Putamen (tissue), 1 donor: ENCODE measurements at regions not wholly inside any gene's neighbourhood (a gene's known extent, or its start where the extent isn't known, plus 50 kb on each side); places are given as distances from the start of the nearest gene placed in this dataset.
A peak's percentile ranks its signal among the peaks of the same experiment; 100 is the strongest.
"Not testable (repeated sequence)": the region's sequence is repeated elsewhere in the genome, so short reads cannot be mapped to it uniquely, and the experiment has no call there.

Experiments used
- DNase-seq: peaks from one replicate; pipeline ENCODE4 v3.0.0-alpha.2; 2016; ENCODE audit warnings: low spot score

DNA sequence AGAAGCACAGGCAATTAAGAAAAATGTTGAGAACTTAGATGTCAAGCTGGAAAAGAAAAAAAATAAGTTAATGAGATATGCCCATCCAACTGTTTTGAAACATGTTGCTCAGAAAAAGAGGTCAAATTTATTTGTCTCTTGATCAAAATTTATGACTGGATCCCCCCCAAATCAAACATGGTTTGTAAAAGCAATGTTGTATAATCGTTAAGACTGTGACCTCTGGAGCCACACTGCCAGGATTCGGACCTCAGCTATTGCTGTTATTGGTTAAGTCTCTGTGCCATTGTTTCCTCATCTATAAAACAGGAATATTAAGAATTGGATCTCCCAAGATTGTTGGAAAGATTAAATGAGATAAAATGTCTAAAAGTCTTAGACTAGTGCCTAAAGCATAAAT, 51.9 kb upstream of the LRRK2 start:
- DNase-seq: no peak

DNA sequence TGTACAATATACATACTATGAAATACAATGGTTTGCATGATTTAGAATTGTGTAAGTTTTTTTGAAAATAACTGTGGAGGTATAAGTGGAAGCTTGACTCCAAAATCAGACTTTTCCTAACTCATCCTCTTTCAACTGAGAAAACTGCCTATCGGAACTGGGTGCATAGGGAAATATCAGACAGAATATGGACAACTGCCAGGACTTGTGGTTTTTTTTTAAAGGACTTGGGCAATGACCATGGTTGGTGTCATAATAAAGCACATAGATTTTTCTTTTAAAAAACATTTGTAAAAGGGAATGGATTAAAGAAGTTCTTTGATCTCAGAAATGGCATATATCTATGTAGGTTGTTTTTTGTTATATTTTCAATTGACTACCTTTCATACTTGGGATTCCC, 53.3 kb upstream of the LRRK2 start:
- DNase-seq: no peak

DNA sequence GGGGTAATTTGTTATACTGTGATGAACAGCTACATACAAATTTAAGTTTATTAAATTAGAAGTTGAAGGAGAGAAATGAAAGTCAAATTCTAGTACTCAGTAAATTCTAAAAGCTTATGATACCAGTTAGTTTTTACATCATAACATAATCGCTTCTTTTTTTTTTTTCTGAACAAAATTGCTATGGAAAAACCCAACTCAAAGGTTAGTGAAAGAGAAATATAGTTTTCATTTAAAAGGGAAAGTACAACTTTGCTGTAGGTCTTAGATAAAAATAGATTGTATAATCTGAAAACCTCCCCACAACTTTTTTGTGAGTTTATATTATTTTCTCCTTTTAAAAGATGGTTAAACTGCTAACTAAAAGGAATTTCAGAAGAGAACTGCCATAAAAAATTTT, 53.7 kb upstream of the LRRK2 start:
- no peak for DNase-seq

DNA sequence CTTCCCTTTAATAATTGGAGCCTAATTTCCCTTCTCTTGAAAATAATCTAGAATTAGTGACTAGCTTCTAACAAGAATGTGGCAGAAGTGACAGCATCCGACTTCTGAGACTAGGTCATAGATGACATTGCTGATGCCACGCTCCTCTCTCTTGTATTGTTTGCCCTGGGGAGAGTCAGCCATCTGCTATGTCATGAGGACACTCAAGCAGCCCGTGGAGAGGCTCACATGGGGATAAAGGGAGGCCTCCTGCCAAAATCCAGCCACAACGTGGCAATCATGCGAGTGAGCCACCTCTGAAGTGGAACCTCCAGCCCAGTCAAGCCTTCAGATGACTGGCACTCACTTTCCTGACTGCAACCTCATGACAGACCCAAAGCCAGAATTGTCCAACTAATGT, 54.2 kb upstream of the LRRK2 start:
- no peak for DNase-seq

DNA sequence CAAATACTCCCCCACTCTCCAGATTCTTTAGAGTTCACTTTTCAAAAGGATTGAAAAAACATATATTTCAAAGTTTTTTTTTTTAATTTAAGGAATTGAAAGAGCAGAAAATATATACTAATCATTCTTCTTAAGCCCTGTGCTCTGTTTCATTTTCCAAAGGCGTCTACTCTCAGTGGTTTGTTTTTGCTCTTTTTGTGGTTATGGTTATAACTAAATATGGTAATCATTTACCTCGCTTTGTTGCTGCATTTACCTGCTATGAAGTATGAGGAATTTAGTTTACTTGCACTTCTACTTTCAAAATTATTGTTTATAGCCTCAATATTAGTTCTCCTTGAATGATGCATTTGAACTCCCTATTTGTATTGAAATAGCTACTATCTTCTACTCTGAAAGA, 55.9 kb upstream of the LRRK2 start:
- DNase-seq: no peak

DNA sequence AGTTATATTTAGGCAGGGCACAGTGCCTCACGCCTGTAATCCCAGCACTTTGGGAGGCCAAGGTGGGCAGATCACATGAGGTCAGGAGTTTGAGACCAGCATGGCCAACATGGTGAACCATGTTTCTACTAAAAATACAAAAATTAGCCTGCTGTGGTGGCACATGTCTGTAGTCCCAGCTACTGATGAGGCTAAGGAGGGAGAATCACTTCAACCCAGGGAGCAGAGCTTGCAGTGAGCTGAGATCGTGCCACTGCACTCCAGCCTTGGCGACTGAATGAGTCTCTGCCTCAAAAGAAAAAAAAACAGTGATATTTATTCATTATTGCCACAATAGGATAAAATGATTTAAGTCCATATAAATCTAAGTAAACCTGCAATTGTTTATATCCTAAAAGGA, 56.4 kb upstream of the LRRK2 start:
- not testable (repeated sequence) for DNase-seq

DNA sequence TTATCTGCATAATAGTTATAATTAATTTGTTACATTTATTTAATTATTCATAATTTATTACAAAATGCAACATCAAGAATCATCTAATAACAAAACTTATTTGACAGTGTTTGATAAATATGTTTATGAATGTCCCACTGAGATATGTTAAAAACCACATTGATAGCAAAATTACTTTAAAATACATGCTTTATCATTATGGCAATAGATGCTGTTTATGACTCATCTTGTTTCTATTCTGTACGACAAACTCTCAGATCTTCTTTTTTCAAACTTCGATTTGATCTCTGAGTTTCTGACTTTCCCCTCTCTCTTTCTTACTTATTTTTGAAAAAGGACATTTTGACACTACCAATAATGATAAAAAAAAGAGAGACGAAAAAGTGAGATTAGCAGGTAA, 56.8 kb upstream of the LRRK2 start:
- no peak for DNase-seq

DNA sequence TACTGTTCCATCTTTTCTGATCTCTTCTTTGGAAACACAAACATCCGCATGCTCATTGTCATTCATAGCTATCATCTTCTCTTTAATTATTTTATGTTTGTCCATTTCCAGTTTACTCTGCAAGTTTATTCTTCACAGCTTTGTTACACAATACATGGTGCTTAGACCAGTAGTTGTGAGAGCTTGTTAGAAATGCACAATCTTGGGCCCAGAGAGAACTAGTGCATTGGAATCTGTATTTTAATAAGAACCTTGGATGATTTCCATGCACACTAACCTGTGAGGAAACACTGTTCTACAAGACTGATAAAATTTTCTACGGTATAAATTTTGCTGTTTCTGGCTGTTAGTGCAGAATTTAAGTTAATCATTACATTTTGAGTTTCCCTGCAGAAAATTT, 59.3 kb upstream of the SLC2A13 start:
- DNase-seq: no peak

DNA sequence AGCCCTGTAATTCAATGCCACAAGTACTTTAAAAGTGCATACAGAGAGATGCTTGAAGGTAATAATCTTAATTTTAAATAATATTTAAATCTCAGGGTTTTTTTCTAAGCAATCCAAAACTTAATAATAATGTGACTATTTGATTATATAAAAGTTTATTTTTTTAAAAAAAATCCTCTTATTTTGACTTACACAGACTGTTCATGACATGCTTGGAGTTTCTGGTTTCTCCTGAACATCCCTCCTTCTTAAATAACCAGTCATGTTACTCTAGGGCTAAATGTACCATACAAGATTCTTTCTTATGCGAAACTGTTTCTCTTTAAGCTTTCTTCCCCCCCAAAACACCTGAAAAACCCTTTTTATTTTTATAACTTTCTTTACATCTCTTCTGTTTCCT, 58.2 kb upstream of the SLC2A13 start:
- DNase-seq: no peak

DNA sequence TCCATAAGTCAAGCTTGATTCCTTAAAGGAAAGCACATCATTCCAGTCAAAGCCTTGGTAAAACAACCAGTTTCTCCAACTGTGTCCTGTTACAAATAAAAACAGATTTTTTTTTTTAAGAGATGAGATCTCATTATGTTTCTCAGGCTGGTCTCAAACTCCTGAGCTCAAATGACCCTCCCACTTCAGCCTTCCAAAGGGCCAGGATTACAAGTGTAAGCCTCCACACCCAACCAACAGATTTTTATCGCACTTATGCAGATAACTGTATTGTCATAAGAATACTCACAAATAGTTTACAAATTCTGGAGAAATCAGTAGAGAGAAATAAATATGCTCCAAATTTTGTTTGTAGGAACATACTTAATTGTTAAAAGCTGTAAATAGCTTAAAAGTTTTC, 56.2 kb upstream of the SLC2A13 start:
- DNase-seq: no peak

DNA sequence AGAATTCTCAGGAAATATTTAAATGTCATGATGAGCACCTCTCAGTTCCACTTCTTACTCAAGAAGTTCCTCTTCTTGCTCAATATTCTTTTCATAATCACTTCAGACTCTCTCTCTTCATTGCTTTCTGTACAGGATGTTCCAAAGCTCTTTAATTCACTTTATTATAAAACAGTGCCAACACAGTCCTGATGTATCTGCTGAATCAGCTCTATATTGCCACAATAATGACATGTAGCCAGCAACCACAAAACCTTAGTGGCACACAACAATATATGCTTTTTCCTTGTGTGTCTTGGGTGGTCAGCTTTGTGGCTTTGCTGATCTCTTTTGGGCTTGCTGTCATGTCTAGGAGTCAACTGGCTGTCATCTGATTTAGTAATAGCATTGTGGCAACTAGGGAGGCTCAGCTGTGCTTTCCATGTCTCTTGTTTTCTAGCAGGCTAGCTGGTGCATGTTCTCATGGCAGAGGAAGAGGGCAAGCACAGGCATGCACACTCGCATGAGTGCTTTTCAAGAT, 52.8 kb upstream of the SLC2A13 start:
- no peak for DNase-seq

DNA sequence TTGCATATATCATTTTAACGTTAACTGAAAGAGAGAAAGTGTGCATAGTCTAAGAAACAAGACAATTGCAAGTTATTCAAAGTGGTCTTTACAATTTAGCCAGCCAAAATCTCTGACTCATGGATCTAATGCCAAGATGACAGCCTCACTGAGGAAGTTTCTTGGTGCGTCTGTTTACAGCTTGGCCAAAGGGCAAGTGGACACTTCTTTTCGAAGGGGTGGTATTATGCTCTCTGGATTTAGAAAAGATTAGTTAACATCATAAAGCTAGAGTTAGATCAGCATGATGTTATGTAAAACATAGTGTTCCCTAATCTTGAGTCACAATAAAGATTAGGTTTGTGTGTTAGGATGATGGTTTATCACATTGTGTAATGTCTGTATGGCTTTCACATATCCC, 51.5 kb upstream of the SLC2A13 start:
- DNase-seq: no peak

DNA sequence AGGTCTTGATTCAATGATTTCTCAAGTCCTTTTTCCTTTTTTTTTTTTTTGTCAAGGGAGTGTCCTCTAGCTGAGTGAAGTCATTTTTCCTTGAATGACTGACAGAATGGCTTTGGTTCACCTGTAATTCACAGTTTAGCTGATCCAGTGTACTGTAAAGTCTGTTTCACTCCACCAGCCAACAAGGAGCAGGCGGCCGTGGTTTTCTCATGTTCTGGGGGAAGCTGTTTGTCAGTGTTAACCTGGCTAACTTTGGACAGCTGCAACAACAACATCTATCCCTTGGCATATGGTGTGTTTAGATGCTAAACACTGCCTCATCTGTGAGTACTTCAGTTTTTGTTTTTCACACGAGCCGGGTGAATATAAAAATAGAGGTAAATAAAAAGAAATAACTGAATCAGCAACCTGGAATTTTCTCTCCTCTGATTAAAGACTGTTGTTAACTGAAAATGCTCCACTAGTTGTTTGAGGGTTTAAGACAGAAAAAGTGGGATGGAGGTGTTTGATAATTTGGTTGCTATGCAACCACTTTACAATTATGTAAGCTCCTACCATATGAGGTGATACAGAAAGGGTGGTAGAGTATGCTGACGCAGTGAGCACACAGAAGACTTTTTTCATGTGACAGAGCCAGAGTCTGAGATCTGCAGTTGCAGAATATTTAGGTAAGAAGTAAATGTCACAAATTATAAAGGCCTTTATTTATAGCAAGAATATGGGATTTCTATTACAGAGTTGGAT, 50.3 kb upstream of the SLC2A13 start:
- DNase-seq: peak; percentile 75
